OCI-LY3 (cell line): ENCODE measurements at regions not wholly inside any gene's neighbourhood (a gene's known extent, or its start where the extent isn't known, plus 50 kb on each side); places are given as distances from the start of the nearest gene placed in this dataset.

ENCODE experiments used
- EZH2phosphoT487 ChIP-seq: fragments of 200-600 bp; shearing (Covaris generic); IDR thresholded peaks from 2 replicates; pipeline ENCODE4 v1.6.1; 2018; ENCODE audit warnings: antibody characterized with exemption, mixed run types, low read depth
- TF ChIP-seq, protein P1 (sequence below): fragments of 200-600, 300-600 bp; sonication (generic); IDR thresholded peaks from 2 replicates; pipeline ENCODE4 v1.5.1; 2014; ENCODE audit warnings: antibody characterized with exemption, low read length, low read depth

DNA sequence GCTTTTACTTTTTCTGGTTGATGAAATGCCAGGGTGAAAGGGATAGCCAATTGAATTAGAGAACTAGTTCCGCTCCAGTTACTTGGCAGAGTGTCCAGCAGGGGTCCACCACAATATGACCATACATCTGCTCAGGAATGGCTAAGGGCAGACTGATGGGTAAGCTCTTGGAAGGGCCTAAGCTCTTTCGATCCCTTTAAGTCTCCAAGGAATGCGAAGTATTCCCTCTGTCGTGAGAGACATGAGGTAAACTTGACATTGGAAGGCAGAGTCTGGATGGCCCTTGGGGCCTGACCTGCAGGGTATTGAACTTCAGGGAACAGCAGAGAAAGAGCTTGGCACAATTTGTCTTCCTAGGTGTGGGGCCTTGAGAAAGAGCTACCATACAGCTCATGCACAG, 805.8 kb downstream of the PLOD2 start:
- TF ChIP-seq EZH2phosphoT487, result no peak
- TF ChIP-seq, protein P1, sequence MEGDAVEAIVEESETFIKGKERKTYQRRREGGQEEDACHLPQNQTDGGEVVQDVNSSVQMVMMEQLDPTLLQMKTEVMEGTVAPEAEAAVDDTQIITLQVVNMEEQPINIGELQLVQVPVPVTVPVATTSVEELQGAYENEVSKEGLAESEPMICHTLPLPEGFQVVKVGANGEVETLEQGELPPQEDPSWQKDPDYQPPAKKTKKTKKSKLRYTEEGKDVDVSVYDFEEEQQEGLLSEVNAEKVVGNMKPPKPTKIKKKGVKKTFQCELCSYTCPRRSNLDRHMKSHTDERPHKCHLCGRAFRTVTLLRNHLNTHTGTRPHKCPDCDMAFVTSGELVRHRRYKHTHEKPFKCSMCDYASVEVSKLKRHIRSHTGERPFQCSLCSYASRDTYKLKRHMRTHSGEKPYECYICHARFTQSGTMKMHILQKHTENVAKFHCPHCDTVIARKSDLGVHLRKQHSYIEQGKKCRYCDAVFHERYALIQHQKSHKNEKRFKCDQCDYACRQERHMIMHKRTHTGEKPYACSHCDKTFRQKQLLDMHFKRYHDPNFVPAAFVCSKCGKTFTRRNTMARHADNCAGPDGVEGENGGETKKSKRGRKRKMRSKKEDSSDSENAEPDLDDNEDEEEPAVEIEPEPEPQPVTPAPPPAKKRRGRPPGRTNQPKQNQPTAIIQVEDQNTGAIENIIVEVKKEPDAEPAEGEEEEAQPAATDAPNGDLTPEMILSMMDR, result no peak
